ENCODE measurements at regions not wholly inside any gene's neighbourhood (a gene's known extent, or its start where the extent isn't known, plus 50 kb on each side); places are given as distances from the start of the nearest gene placed in this dataset.

GRCh38 chr15:69703532-69704187, 251.0 kb downstream of the RPLP1 start (continued):
- TF ChIP-seq ZNF532 (CRISPR knock-in tag; IDR thresholded peaks at IDR 0.05; ENCODE audit: borderline replicate concordance) (no peak), MLX (CRISPR knock-in tag; IDR thresholded peaks at IDR 0.05) (no peak), IRF1 (CRISPR knock-in tag; IDR thresholded peaks at IDR 0.05) (no peak), ELF4 (CRISPR knock-in tag; IDR thresholded peaks at IDR 0.05; ENCODE audit: low read depth) (no peak), MAX (CRISPR knock-in tag; IDR thresholded peaks at IDR 0.05) (no peak), NFE2L1 (CRISPR knock-in tag; IDR thresholded peaks at IDR 0.05) (no peak), SMAD3 (CRISPR knock-in tag; IDR thresholded peaks at IDR 0.05; ENCODE audit: borderline replicate concordance) (no peak)

- ATAC-seq (no peak), DNase-seq (ENCODE audit: low spot score) (no peak)
- H3K9me3 Mint-ChIP-seq: peaks cover 53% of the 10 kb centered on the region
- peaks cover 9% of the 10 kb centered on the region for H3K27me3 Mint-ChIP-seq (ENCODE audit: low read depth)
- H3K27ac Mint-ChIP-seq: no peak overlapping the region
- TF ChIP-seq NFYB (CRISPR knock-in tag; conservative IDR thresholded peaks at IDR 0.05; ENCODE audit: low read depth): no peak
- no peak for TF ChIP-seq OVOL2 (CRISPR knock-in tag; IDR thresholded peaks at IDR 0.05; ENCODE audit: borderline replicate concordance)
- no peak for TF ChIP-seq ZBTB43 (CRISPR knock-in tag; IDR thresholded peaks at IDR 0.05)
- no peak for TF ChIP-seq GRHL2 (CRISPR knock-in tag; IDR thresholded peaks at IDR 0.05; ENCODE audit: insufficient replicate concordance, severe bottlenecking)
- H3K4me3 Mint-ChIP-seq: no peak overlapping the region
- no peaks in the 10 kb centered on the region for H3K4me1 Mint-ChIP-seq
- ChIA-PET POLR2A (no interaction called here), CTCF (no interaction called here)
- peaks cover 15% of the 10 kb centered on the region for H3K36me3 Mint-ChIP-seq
Measured at GRCh38 chr15:69704229-69704628, 251.6 kb downstream of the RPLP1 start.

GRCh38 chr15:69704700-69705099, 252.1 kb downstream of the RPLP1 start:
- Mint-ChIP-seq H3K4me3 (no peak overlapping the region), H3K27me3 (ENCODE audit: low read depth) (peaks cover 9% of the 10 kb centered on the region), H3K36me3 (peaks cover 18% of the 10 kb centered on the region), H3K9me3 (peaks cover 58% of the 10 kb centered on the region), H3K27ac (no peak overlapping the region), H3K4me1 (no peaks in the 10 kb centered on the region)
- ATAC-seq: no peak
- ChIA-PET POLR2A (no interaction called here), CTCF (no interaction called here)
- DNase-seq (ENCODE audit: low spot score): no peak
- no peak for TF ChIP-seq GTF2I (CRISPR knock-in tag; conservative IDR thresholded peaks at IDR 0.05)

All from WTC11 (cell line).